ENCODE measurements at regions not wholly inside any gene's neighbourhood (a gene's known extent, or its start where the extent isn't known, plus 50 kb on each side); places are given as distances from the start of the nearest gene placed in this dataset.

- TF ChIP-seq POLR2A (IDR thresholded peaks at IDR 0.05; ENCODE audit: low read depth, low read length) (no peak), POLR2AphosphoS5 (IDR thresholded peaks at IDR 0.05; ENCODE audit: low read depth, low read length) (no peak)
Measured at GRCh38 chr3:107966276-107966675, 124.6 kb downstream of the CD47 start.
